Thymus (tissue), 11 donors: ENCODE measurements at regions not wholly inside any gene's neighbourhood (a gene's known extent, or its start where the extent isn't known, plus 50 kb on each side); places are given as distances from the start of the nearest gene placed in this dataset.
A peak's percentile ranks its signal among the peaks of the same experiment; 100 is the strongest.

Experiments used
- DNase-seq, 9 donors: peaks; one replicate each; pipeline ENCODE4 v3.0.0-alpha.2; 2013; ENCODE audit warnings: low spot score in 9 of 9, low read depth in 6 of 9, missing footprints in 1 of 9
- H3K27ac ChIP-seq, 2 donors: one replicate each; pipeline ENCODE4 v1.5.1; 2013; ENCODE audit warnings: control low read depth in 1 of 2, low read depth in 1 of 2, low read length in 1 of 2, mild to moderate bottlenecking in 1 of 2, moderate library complexity in 1 of 2
- H3K27me3 ChIP-seq, 2 donors: one replicate each; pipeline ENCODE4 v1.5.1; 2013; ENCODE audit warnings: low read length in 1 of 2; ENCODE audit not compliant: control insufficient read depth in 2 of 2, insufficient read depth in 1 of 2
- H3K36me3 ChIP-seq, 2 donors: one replicate each; pipeline ENCODE4 v1.5.1; 2013; ENCODE audit warnings: low read length in 1 of 2, mild to moderate bottlenecking in 1 of 2, moderate library complexity in 1 of 2; ENCODE audit not compliant: control insufficient read depth in 2 of 2, insufficient read depth in 2 of 2
- H3K4me1 ChIP-seq, 2 donors: one replicate each; pipeline ENCODE4 v1.5.1; 2013; ENCODE audit warnings: low read length in 2 of 2; ENCODE audit not compliant: control insufficient read depth in 2 of 2, insufficient read depth in 2 of 2
- H3K4me3 ChIP-seq, 2 donors: one replicate each; pipeline ENCODE4 v1.5.1; 2013; ENCODE audit warnings: low read length in 2 of 2, control low read depth in 1 of 2, mild to moderate bottlenecking in 1 of 2
- H3K9me3 ChIP-seq, 2 donors: one replicate each; pipeline ENCODE4 v1.5.1; 2013; ENCODE audit warnings: low read length in 1 of 2, mild to moderate bottlenecking in 1 of 2; ENCODE audit not compliant: control insufficient read depth in 2 of 2, insufficient read depth in 1 of 2
- WGBS: extraction: QIAGEN DNeasy Blood & Tissue Kit; methylation state at CpG from one replicate; pipeline ENCODE4 v1.1.7; 2013; 5-methylcytosine and 5-hydroxymethylcytosine counted together
- donor health status: healthy.

GRCh38 chr4:31539284-31540069 is 819.3 kb downstream of the PCDH7 start:
- H3K27ac ChIP-seq: no peak overlapping the region
- DNase-seq: no peak
- H3K4me1 ChIP-seq: no peaks in the 10 kb centered on the region
- H3K36me3 ChIP-seq: no peaks in the 10 kb centered on the region
- H3K9me3 ChIP-seq: peaks cover 0 to 4% of the 10 kb centered on the region in 2 donors
- H3K4me3 ChIP-seq: no peak overlapping the region
- no peaks in the 10 kb centered on the region for H3K27me3 ChIP-seq

GRCh38 chr4:31545330-31545729 is 825.2 kb downstream of the PCDH7 start:
- no peaks in the 10 kb centered on the region for H3K4me1 ChIP-seq
- H3K36me3 ChIP-seq: no peaks in the 10 kb centered on the region
- H3K4me3 ChIP-seq: no peak overlapping the region
- no peak for DNase-seq
- H3K9me3 ChIP-seq: peaks cover 0 to 3% of the 10 kb centered on the region in 2 donors
- no peak overlapping the region for H3K27ac ChIP-seq
- no peaks in the 10 kb centered on the region for H3K27me3 ChIP-seq

GRCh38 chr4:31545755-31546154 is 825.6 kb downstream of the PCDH7 start:
- WGBS: 88% methylated on average over 1 of the region's 1 CpG
- Histone ChIP-seq H3K27ac (no peak overlapping the region), H3K4me3 (no peak overlapping the region), H3K9me3 (peaks cover 0 to 3% of the 10 kb centered on the region in 2 donors), H3K27me3 (no peaks in the 10 kb centered on the region), H3K4me1 (no peaks in the 10 kb centered on the region), H3K36me3 (no peaks in the 10 kb centered on the region)
- DNase-seq: no peak

- Histone ChIP-seq H3K27me3 (no peaks in the 10 kb centered on the region), H3K4me3 (no peak overlapping the region), H3K9me3 (peaks cover 0 to 3% of the 10 kb centered on the region in 2 donors), H3K4me1 (no peaks in the 10 kb centered on the region), H3K27ac (no peak overlapping the region), H3K36me3 (no peaks in the 10 kb centered on the region)
- DNase-seq: no peak
- 75% methylated on average over 2 of the region's 2 CpGs for WGBS
Measured at GRCh38 chr4:31548021-31548420, 827.9 kb downstream of the PCDH7 start.

- DNase-seq: peak in 1 of 9 donors; percentile 1
- no peak overlapping the region for H3K27ac ChIP-seq
Measured at GRCh38 chr4:31548823-31549222, 828.7 kb downstream of the PCDH7 start.

GRCh38 chr4:31549256-31549655 is 829.1 kb downstream of the PCDH7 start:
- no peak overlapping the region for H3K4me3 ChIP-seq
- DNase-seq: no peak
- H3K9me3 ChIP-seq: peaks cover 0 to 3% of the 10 kb centered on the region in 2 donors
- H3K27ac ChIP-seq: no peak overlapping the region
- no peaks in the 10 kb centered on the region for H3K36me3 ChIP-seq
- WGBS: 94% methylated on average over 1 of the region's 1 CpG
- H3K4me1 ChIP-seq: no peaks in the 10 kb centered on the region
- H3K27me3 ChIP-seq: no peaks in the 10 kb centered on the region

More at GRCh38 chr4:31548823-31549222, 828.7 kb downstream of the PCDH7 start:
- WGBS: 82% methylated on average over 2 of the region's 2 CpGs
- Histone ChIP-seq H3K4me3 (no peak overlapping the region), H3K4me1 (no peaks in the 10 kb centered on the region), H3K9me3 (peaks cover 0 to 3% of the 10 kb centered on the region in 2 donors), H3K27me3 (no peaks in the 10 kb centered on the region), H3K36me3 (no peaks in the 10 kb centered on the region)

GRCh38 chr4:31557437-31557836 is 837.3 kb downstream of the PCDH7 start:
- Histone ChIP-seq H3K4me3 (no peak overlapping the region), H3K4me1 (no peaks in the 10 kb centered on the region), H3K36me3 (no peaks in the 10 kb centered on the region), H3K27me3 (no peaks in the 10 kb centered on the region), H3K27ac (no peak overlapping the region), H3K9me3 (peaks cover 0 to 4% of the 10 kb centered on the region in 2 donors)
- no peak for DNase-seq
- WGBS: 78% methylated on average over 2 of the region's 2 CpGs

- H3K27ac ChIP-seq: no peak overlapping the region
- no peaks in the 10 kb centered on the region for H3K36me3 ChIP-seq
- no peak for DNase-seq
- no peak overlapping the region for H3K4me3 ChIP-seq
- no peaks in the 10 kb centered on the region for H3K4me1 ChIP-seq
- no peaks in the 10 kb centered on the region for H3K9me3 ChIP-seq
- no peaks in the 10 kb centered on the region for H3K27me3 ChIP-seq
- 82% methylated on average over 5 of the region's 5 CpGs for WGBS
Measured at GRCh38 chr4:31573554-31573953, 853.4 kb downstream of the PCDH7 start.

- no peaks in the 10 kb centered on the region for H3K36me3 ChIP-seq
- no peak overlapping the region for H3K4me3 ChIP-seq
- no peaks in the 10 kb centered on the region for H3K9me3 ChIP-seq
- DNase-seq: no peak
- 96% methylated on average over 2 of the region's 2 CpGs for WGBS
- no peak overlapping the region for H3K27ac ChIP-seq
- no peaks in the 10 kb centered on the region for H3K27me3 ChIP-seq
- H3K4me1 ChIP-seq: no peaks in the 10 kb centered on the region
Measured at GRCh38 chr4:31575504-31575903, 855.3 kb downstream of the PCDH7 start.
